Muscle of leg (tissue), 3 donors: ENCODE measurements at regions not wholly inside any gene's neighbourhood (a gene's known extent, or its start where the extent isn't known, plus 50 kb on each side); places are given as distances from the start of the nearest gene placed in this dataset.

Experiments used
- DNase-seq: peaks from one replicate; pipeline ENCODE4 v3.0.0; 2013
- H3K27ac ChIP-seq: one replicate; pipeline ENCODE4 v1.5.1; 2013; ENCODE audit warnings: mild to moderate bottlenecking, low read length, control low read depth
- H3K27me3 ChIP-seq: one replicate; pipeline ENCODE4 v1.6.1; 2013; ENCODE audit warnings: low read length; ENCODE audit not compliant: control insufficient read depth, insufficient read depth
- H3K36me3 ChIP-seq: one replicate; pipeline ENCODE4 v1.6.1; 2013; ENCODE audit warnings: low read length; ENCODE audit not compliant: control insufficient read depth, insufficient read depth
- H3K4me1 ChIP-seq: one replicate; pipeline ENCODE4 v1.6.1; 2013; ENCODE audit warnings: low read length; ENCODE audit not compliant: control insufficient read depth, insufficient read depth
- H3K4me3 ChIP-seq: one replicate; pipeline ENCODE4 v1.5.1; 2013; ENCODE audit warnings: low read length, control low read depth
- H3K9me3 ChIP-seq: replicated peaks from 2 replicates; pipeline ENCODE4 v1.6.1; 2013; ENCODE audit warnings: low read depth, low read length; ENCODE audit not compliant: control insufficient read depth
- WGBS: methylation state at CpG from one replicate; pipeline ENCODE4 v1.1.5; 2013; ENCODE audit warnings: missing lambda C conversion rate; ENCODE audit not compliant: insufficient coverage; 5-methylcytosine and 5-hydroxymethylcytosine counted together

GRCh38 chr18:24726727-24727492 lies 266.5 kb downstream of the HRH4 start:
- DNase-seq: peak; percentile 94
- Histone ChIP-seq H3K27ac (peak overlapping the region; percentile 72), H3K4me3 (peak overlapping the region; percentile 43), H3K27me3 (no peaks in the 10 kb centered on the region), H3K36me3 (no peaks in the 10 kb centered on the region), H3K9me3 (no peaks in the 10 kb centered on the region), H3K4me1 (peaks cover 9% of the 10 kb centered on the region)
- WGBS: 10% methylated on average over 11 of the region's 18 CpGs

GRCh38 chr18:24727685-24728084 lies 267.2 kb downstream of the HRH4 start:
- H3K4me1 ChIP-seq: peaks cover 9% of the 10 kb centered on the region
- H3K27me3 ChIP-seq: no peaks in the 10 kb centered on the region
- no peak overlapping the region for H3K4me3 ChIP-seq
- WGBS: no CpG with 5 or more reads among the region's 6 CpGs
- no peak overlapping the region for H3K27ac ChIP-seq
- no peaks in the 10 kb centered on the region for H3K36me3 ChIP-seq
- DNase-seq: no peak
- H3K9me3 ChIP-seq: no peaks in the 10 kb centered on the region

GRCh38 chr18:24731158-24731557 lies 270.7 kb downstream of the HRH4 start:
- H3K27me3 ChIP-seq: no peaks in the 10 kb centered on the region
- DNase-seq: no peak
- H3K9me3 ChIP-seq: no peaks in the 10 kb centered on the region
- H3K27ac ChIP-seq: no peak overlapping the region
- no peak overlapping the region for H3K4me3 ChIP-seq
- H3K4me1 ChIP-seq: peaks cover 7% of the 10 kb centered on the region
- no peaks in the 10 kb centered on the region for H3K36me3 ChIP-seq
- WGBS: 29% methylated on average over 1 of the region's 6 CpGs

- peaks cover 4% of the 10 kb centered on the region for H3K4me1 ChIP-seq
- DNase-seq: no peak
- H3K36me3 ChIP-seq: no peaks in the 10 kb centered on the region
- no peak overlapping the region for H3K4me3 ChIP-seq
- 100% methylated on average over 1 of the region's 3 CpGs for whole genome bisulfite sequencing
- H3K27me3 ChIP-seq: no peaks in the 10 kb centered on the region
- H3K9me3 ChIP-seq: no peaks in the 10 kb centered on the region
- H3K27ac ChIP-seq: no peak overlapping the region
These were observed 271.5 kb downstream of the HRH4 start for GRCh38 chr18:24731981-24732380.

- no peak overlapping the region for H3K4me3 ChIP-seq
- H3K9me3 ChIP-seq: no peaks in the 10 kb centered on the region
- H3K27ac ChIP-seq: no peak overlapping the region
- H3K4me1 ChIP-seq: peaks cover 4% of the 10 kb centered on the region
- 53% methylated on average over 9 of the region's 11 CpGs for WGBS
- DNase-seq: peak; percentile 68
- no peaks in the 10 kb centered on the region for H3K27me3 ChIP-seq
- no peaks in the 10 kb centered on the region for H3K36me3 ChIP-seq
These were observed 273.6 kb downstream of the HRH4 start for GRCh38 chr18:24734058-24734457.

GRCh38 chr18:24735624-24736231 lies 275.3 kb downstream of the HRH4 start:
- H3K27me3 ChIP-seq: no peaks in the 10 kb centered on the region
- no peak overlapping the region for H3K27ac ChIP-seq
- H3K4me1 ChIP-seq: peaks cover 4% of the 10 kb centered on the region
- H3K4me3 ChIP-seq: no peak overlapping the region
- no peak for DNase-seq
- WGBS: 95% methylated on average over 5 of the region's 5 CpGs
- H3K9me3 ChIP-seq: no peaks in the 10 kb centered on the region
- no peaks in the 10 kb centered on the region for H3K36me3 ChIP-seq

- H3K4me1 ChIP-seq: peaks cover 4% of the 10 kb centered on the region
- WGBS: 6% methylated on average over 4 of the region's 8 CpGs
- no peaks in the 10 kb centered on the region for H3K27me3 ChIP-seq
- peak; percentile 94 for DNase-seq
- peak overlapping the region; percentile 49 for H3K27ac ChIP-seq
- no peaks in the 10 kb centered on the region for H3K36me3 ChIP-seq
- no peaks in the 10 kb centered on the region for H3K9me3 ChIP-seq
- H3K4me3 ChIP-seq: no peak overlapping the region
These were observed 276.4 kb downstream of the HRH4 start for GRCh38 chr18:24736662-24737330.

GRCh38 chr18:24740829-24741228 lies 280.4 kb downstream of the HRH4 start:
- Histone ChIP-seq H3K27me3 (no peaks in the 10 kb centered on the region), H3K4me1 (peaks cover 4% of the 10 kb centered on the region), H3K4me3 (no peak overlapping the region), H3K36me3 (no peaks in the 10 kb centered on the region), H3K9me3 (no peaks in the 10 kb centered on the region), H3K27ac (no peak overlapping the region)
- WGBS: 100% methylated on average over 2 of the region's 2 CpGs
- DNase-seq: no peak

- H3K27me3 ChIP-seq: no peaks in the 10 kb centered on the region
- H3K36me3 ChIP-seq: no peaks in the 10 kb centered on the region
- no peaks in the 10 kb centered on the region for H3K9me3 ChIP-seq
- no peak for DNase-seq
- WGBS: no CpG with 5 or more reads among the region's 1 CpG
- no peak overlapping the region for H3K4me3 ChIP-seq
- H3K27ac ChIP-seq: no peak overlapping the region
- peaks cover 4% of the 10 kb centered on the region for H3K4me1 ChIP-seq
These were observed 280.9 kb downstream of the HRH4 start for GRCh38 chr18:24741321-24741720.

GRCh38 chr18:24741965-24742724 lies 281.7 kb downstream of the HRH4 start:
- no peak overlapping the region for H3K4me3 ChIP-seq
- H3K36me3 ChIP-seq: no peaks in the 10 kb centered on the region
- no peaks in the 10 kb centered on the region for H3K9me3 ChIP-seq
- no peaks in the 10 kb centered on the region for H3K27me3 ChIP-seq
- WGBS: no CpG with 5 or more reads among the region's 5 CpGs
- no peak overlapping the region for H3K27ac ChIP-seq
- no peak for DNase-seq
- peaks cover 4% of the 10 kb centered on the region for H3K4me1 ChIP-seq
